ENCODE measurements at regions not wholly inside any gene's neighbourhood (a gene's known extent, or its start where the extent isn't known, plus 50 kb on each side); places are given as distances from the start of the nearest gene placed in this dataset.
A peak's percentile ranks its signal among the peaks of the same experiment; 100 is the strongest.

DNA sequence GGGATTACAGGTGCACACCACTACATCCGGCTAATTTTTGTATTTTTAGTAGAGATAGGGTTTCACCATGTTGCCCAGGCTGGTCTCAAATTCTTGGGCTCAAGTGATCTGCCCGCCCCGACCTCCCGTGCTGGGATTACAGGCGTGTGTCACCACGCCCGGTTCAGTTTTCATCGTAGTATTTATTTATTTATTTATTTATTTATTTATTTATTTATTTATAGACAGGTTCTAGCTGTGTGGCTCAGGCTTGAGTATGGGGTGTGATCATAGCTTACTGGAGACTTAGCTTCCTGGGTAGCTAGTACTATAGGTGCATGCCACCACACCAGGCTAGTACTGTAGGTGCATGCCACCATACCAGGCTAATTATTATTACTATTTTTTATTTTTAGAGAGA, 64.1 kb upstream of the STOX2 start:
- WGBS (ENCODE audit: missing lambda C conversion rate): 70% methylated on average over 8 of the region's 8 CpGs
- no peak overlapping the region for H3K27ac ChIP-seq
- ATAC-seq: no peak
- TF ChIP-seq EP300 (IDR thresholded peaks at IDR 0.05) (no peak), HOXB5 (CRISPR knock-in tag; IDR thresholded peaks at IDR 0.05) (no peak), ZC3H11A (IDR thresholded peaks at IDR 0.05) (peak; percentile 69)
- no peak for DNase-seq (ENCODE audit: low read depth in 1 of 2, low spot score in 1 of 2)
- H3K4me2 ChIP-seq: no peak overlapping the region
- H3K4me1 ChIP-seq: no peaks in the 10 kb centered on the region
- no peak for FAIRE-seq
- H3K4me3 ChIP-seq: no peak overlapping the region
- ChIA-PET CTCF (interaction anchor here (0.6 to 3.1 kb wide), 22 partner anchors 8 to 451 kb away, joined by 3 to 47 read pairs (median 4); no protein-coding TSS in a partner anchor), POLR2A (no interaction called here)
- H3K9me3 ChIP-seq: no peaks in the 10 kb centered on the region

DNA sequence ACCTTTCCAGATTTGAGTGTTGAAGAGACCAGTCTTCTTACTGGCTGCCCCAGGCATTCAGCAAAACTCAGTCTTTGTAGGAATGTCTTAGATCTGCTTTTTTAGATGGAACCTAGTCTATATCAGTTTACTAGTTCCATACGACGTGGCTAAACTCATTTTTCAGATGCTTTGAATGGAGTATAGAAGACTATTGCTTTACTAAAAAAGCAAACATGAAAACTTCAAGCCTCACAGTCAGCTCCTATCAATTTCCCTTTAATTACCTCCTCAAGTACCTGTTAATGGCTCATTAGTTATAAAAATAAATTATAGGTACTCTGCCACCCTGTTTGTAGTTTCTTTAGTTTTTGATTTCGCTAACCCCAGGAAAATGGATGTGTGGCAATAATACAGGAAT, 63.0 kb upstream of the STOX2 start:
- CTCF ChIA-PET: interaction anchor here (0.6 to 3.1 kb wide), 4 partner anchors 16 to 1050 kb away, joined by 3 to 47 read pairs (median 5); no protein-coding TSS in a partner anchor
- no peaks in the 10 kb centered on the region for H3K4me1 ChIP-seq
- H3K9me3 ChIP-seq: peaks cover 3% of the 10 kb centered on the region; the same call in 1 of the 3 replicates
- 49% methylated on average over 3 of the region's 3 CpGs for WGBS (ENCODE audit: missing lambda C conversion rate)
- ATAC-seq (no peak), DNase-seq (ENCODE audit: low read depth in 1 of 2, low spot score in 1 of 2) (no peak), FAIRE-seq (no peak)
- TF ChIP-seq NPAS2 (CRISPR knock-in tag; IDR thresholded peaks at IDR 0.05; ENCODE audit: borderline replicate concordance): no peak
- no peak for TF ChIP-seq RAD21 (conservative IDR thresholded peaks at IDR 0.05 in 1 of 2, IDR thresholded peaks at IDR 0.05 in 1 of 2)
- TF ChIP-seq RARB (CRISPR knock-in tag; IDR thresholded peaks at IDR 0.05): no peak
- no peak for TF ChIP-seq MYC (IDR thresholded peaks at IDR 0.05; ENCODE audit: borderline replicate concordance, low read length)
- TF ChIP-seq, protein P1, sequence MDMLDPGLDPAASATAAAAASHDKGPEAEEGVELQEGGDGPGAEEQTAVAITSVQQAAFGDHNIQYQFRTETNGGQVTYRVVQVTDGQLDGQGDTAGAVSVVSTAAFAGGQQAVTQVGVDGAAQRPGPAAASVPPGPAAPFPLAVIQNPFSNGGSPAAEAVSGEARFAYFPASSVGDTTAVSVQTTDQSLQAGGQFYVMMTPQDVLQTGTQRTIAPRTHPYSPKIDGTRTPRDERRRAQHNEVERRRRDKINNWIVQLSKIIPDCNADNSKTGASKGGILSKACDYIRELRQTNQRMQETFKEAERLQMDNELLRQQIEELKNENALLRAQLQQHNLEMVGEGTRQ (IDR thresholded peaks at IDR 0.05): no peak
- TF ChIP-seq RFX5 (IDR thresholded peaks at IDR 0.05): no peak
- TF ChIP-seq JUNB (IDR thresholded peaks at IDR 0.05): no peak
- no peak overlapping the region for H3K4me3 ChIP-seq
- no peak overlapping the region for H3K4me2 ChIP-seq
- no peak overlapping the region for H3K27ac ChIP-seq
- POLR2A ChIA-PET: no interaction called here

DNA sequence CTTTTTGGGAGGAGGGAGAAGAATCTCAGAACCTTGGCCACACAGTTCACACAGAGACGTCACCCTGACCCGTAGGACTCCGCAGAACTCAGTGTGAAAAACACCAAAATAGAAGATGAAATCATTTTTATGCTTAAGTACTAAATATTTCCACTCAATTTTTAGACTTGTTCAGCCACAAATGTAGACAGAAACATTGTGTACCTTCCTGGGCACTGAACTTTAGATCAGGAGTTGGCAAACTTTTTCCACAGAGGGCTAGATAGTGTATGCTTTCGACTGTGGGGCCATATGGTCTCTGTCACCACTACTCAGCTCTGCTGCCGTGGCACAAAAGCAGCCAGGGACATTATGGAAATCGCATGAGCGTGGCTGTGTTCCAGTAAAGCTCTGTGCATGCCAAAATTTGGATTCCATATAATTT, 61.8 kb upstream of the STOX2 start:
- no peak overlapping the region for H3K4me2 ChIP-seq
- POLR2A ChIA-PET: no interaction called here
- no peak for ATAC-seq
- no peak overlapping the region for H3K27ac ChIP-seq
- TF ChIP-seq KDM1A (IDR thresholded peaks at IDR 0.05; ENCODE audit: low read depth) (no peak), FOSB (CRISPR knock-in tag; IDR thresholded peaks at IDR 0.05) (no peak), HDAC2 (IDR thresholded peaks at IDR 0.05) (no peak), CBX2 (IDR thresholded peaks at IDR 0.05; ENCODE audit: borderline replicate concordance, low read depth) (no peak), HEYL (CRISPR knock-in tag; IDR thresholded peaks at IDR 0.05) (no peak), MAFK (IDR thresholded peaks at IDR 0.05; ENCODE audit: partially characterized antibody) (no peak), RNF2 (IDR thresholded peaks at IDR 0.05; ENCODE audit: borderline replicate concordance, low read depth) (no peak), KDM5A (IDR thresholded peaks at IDR 0.05) (no peak), RFX5 (IDR thresholded peaks at IDR 0.05) (no peak), BHLHE40 (IDR thresholded peaks at IDR 0.05; ENCODE audit: low read depth, low read length) (no peak), TP53 (CRISPR knock-in tag; IDR thresholded peaks at IDR 0.05) (no peak)
- TF ChIP-seq, protein P2, sequence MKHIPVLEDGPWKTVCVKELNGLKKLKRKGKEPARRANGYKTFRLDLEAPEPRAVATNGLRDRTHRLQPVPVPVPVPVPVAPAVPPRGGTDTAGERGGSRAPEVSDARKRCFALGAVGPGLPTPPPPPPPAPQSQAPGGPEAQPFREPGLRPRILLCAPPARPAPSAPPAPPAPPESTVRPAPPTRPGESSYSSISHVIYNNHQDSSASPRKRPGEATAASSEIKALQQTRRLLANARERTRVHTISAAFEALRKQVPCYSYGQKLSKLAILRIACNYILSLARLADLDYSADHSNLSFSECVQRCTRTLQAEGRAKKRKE (CRISPR knock-in tag; IDR thresholded peaks at IDR 0.05; ENCODE audit: low read depth): no peak
- CTCF ChIA-PET: no interaction called here
- H3K9me3 ChIP-seq: peaks cover 6% of the 10 kb centered on the region; the same call in 1 of the 3 replicates
- H3K4me3 ChIP-seq: no peak overlapping the region
- FAIRE-seq: no peak
- 55% methylated on average over 7 of the region's 7 CpGs for WGBS (ENCODE audit: missing lambda C conversion rate)
- no peaks in the 10 kb centered on the region for H3K4me1 ChIP-seq
- no peak for DNase-seq (ENCODE audit: low read depth in 1 of 2, low spot score in 1 of 2)

DNA sequence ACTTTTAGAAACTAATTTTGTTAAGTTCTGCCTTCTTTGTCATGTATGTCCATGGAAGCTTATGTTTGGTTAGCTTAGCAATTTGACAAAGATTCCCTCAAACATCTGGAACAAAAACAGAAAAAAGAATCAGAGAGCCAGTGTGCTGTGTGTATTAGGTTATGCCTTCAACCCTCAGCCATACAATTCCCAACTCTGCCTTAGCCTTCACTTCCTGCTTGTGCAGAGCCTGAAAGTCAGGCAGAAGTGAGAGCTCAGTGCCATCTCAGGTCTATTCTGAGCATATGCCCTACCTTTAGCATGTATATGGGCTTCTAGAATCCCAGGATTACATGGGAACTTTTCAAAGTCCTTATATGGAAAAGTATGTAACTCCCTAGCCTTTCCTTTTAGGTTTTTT, 58.2 kb upstream of the STOX2 start:
- CTCF ChIA-PET: interaction anchor here (3.3 kb wide), 1 partner anchor 321 kb away, joined by 17 read pairs; no protein-coding TSS in a partner anchor
- no peak for FAIRE-seq
- TF ChIP-seq TFCP2L1 (CRISPR knock-in tag; IDR thresholded peaks at IDR 0.05): no peak
- TF ChIP-seq FOXS1 (CRISPR knock-in tag; IDR thresholded peaks at IDR 0.05): no peak
- TF ChIP-seq, protein P3, sequence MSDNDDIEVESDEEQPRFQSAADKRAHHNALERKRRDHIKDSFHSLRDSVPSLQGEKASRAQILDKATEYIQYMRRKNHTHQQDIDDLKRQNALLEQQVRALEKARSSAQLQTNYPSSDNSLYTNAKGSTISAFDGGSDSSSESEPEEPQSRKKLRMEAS (IDR thresholded peaks at IDR 0.05): no peak
- no peak for TF ChIP-seq MYC (IDR thresholded peaks at IDR 0.05; ENCODE audit: borderline replicate concordance, low read length)
- TF ChIP-seq, protein P1 (IDR thresholded peaks at IDR 0.05): no peak
- no peak for TF ChIP-seq NFE2L2 (conservative IDR thresholded peaks at IDR 0.05; ENCODE audit: low read length)
- TF ChIP-seq CEBPB (IDR thresholded peaks at IDR 0.05): no peak
- no peak for TF ChIP-seq SREBF2 (IDR thresholded peaks at IDR 0.05)
- TF ChIP-seq, protein P4, sequence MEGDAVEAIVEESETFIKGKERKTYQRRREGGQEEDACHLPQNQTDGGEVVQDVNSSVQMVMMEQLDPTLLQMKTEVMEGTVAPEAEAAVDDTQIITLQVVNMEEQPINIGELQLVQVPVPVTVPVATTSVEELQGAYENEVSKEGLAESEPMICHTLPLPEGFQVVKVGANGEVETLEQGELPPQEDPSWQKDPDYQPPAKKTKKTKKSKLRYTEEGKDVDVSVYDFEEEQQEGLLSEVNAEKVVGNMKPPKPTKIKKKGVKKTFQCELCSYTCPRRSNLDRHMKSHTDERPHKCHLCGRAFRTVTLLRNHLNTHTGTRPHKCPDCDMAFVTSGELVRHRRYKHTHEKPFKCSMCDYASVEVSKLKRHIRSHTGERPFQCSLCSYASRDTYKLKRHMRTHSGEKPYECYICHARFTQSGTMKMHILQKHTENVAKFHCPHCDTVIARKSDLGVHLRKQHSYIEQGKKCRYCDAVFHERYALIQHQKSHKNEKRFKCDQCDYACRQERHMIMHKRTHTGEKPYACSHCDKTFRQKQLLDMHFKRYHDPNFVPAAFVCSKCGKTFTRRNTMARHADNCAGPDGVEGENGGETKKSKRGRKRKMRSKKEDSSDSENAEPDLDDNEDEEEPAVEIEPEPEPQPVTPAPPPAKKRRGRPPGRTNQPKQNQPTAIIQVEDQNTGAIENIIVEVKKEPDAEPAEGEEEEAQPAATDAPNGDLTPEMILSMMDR (IDR thresholded peaks at IDR 0.05): no peak
- no peak for TF ChIP-seq RARB (CRISPR knock-in tag; IDR thresholded peaks at IDR 0.05)
- no peak for TF ChIP-seq JUN (IDR thresholded peaks at IDR 0.05)
- no peak for TF ChIP-seq BHLHE40 (IDR thresholded peaks at IDR 0.05; ENCODE audit: low read depth, low read length)
- no peak for TF ChIP-seq NPAS2 (CRISPR knock-in tag; IDR thresholded peaks at IDR 0.05; ENCODE audit: borderline replicate concordance)

More for the DNA sequence above, 58.2 kb upstream of the STOX2 start:
- POLR2A ChIA-PET: no interaction called here
- ATAC-seq (no peak), DNase-seq (ENCODE audit: low read depth in 1 of 2, low spot score in 1 of 2) (no peak)
- no peaks in the 10 kb centered on the region for H3K4me1 ChIP-seq
- H3K4me3 ChIP-seq: no peak overlapping the region
- no peak overlapping the region for H3K27ac ChIP-seq
- H3K4me2 ChIP-seq: no peak overlapping the region
- H3K9me3 ChIP-seq: peaks cover 6% of the 10 kb centered on the region; the same call in 1 of the 3 replicates
